ENCODE measurements at regions not wholly inside any gene's neighbourhood (a gene's known extent, or its start where the extent isn't known, plus 50 kb on each side); places are given as distances from the start of the nearest gene placed in this dataset.

GRCh38 chr1:234893725-234894630, 234.7 kb downstream of the TOMM20 start (continued):
- TF ChIP-seq ZNF695 (CRISPR knock-in tag; IDR thresholded peaks at IDR 0.05) = 0 out of 2 replicates have a peak, but pooled peaks have one; percentile 73
- no peak for TF ChIP-seq HDAC2 (IDR thresholded peaks at IDR 0.05)
- TF ChIP-seq E2F3 (CRISPR knock-in tag; IDR thresholded peaks at IDR 0.05) = 0 out of 2 replicates have a peak, but pooled peaks have one; percentile 48
- TF ChIP-seq ZNF644 (tag; IDR thresholded peaks at IDR 0.05; ENCODE audit: low read depth) = peak; percentile 91
- TF ChIP-seq ZKSCAN8 (CRISPR knock-in tag; IDR thresholded peaks at IDR 0.05) = peak; percentile 88; the same call in 1 of the 2 replicates
- no peak for TF ChIP-seq ADNP (tag; IDR thresholded peaks at IDR 0.05)
- 0 out of 3 replicates have a peak, but pooled peaks of 1 of the 2 experiments have one; percentile 52 for TF ChIP-seq CBX3 (IDR thresholded peaks at IDR 0.05; ENCODE audit: borderline replicate concordance in 1 of 2, low read length in 2 of 2)
- 0 out of 2 replicates have a peak, but pooled peaks have one; percentile 12 for TF ChIP-seq SMARCA5 (IDR thresholded peaks at IDR 0.05)
- TF ChIP-seq ZFX (CRISPR knock-in tag; IDR thresholded peaks at IDR 0.05) = peak; percentile 84
- 0 out of 2 replicates have a peak, but pooled peaks have one; percentile 33 for TF ChIP-seq ZNF232 (CRISPR knock-in tag; IDR thresholded peaks at IDR 0.05)
- no peak for TF ChIP-seq PHF20 (IDR thresholded peaks at IDR 0.05; ENCODE audit: partially characterized antibody)
- peak; percentile 58; the same call in 1 of the 2 replicates for TF ChIP-seq PTRF (tag; IDR thresholded peaks at IDR 0.05)
- TF ChIP-seq CTCF (IDR thresholded peaks at IDR 0.05 in 2 of 3, conservative IDR thresholded peaks at IDR 0.05 in 1 of 3; ENCODE audit: insufficient read depth in 2 of 3, low read depth in 1 of 3, low read length in 3 of 3) = no peak
- TF ChIP-seq TEAD1 (CRISPR knock-in tag; IDR thresholded peaks at IDR 0.05) = peak in 1 of 2 experiments; percentile 60; a peak in 1 of 4 replicates
- peak; percentile 32; the same call in 1 of the 2 replicates for TF ChIP-seq GMEB1 (CRISPR knock-in tag; IDR thresholded peaks at IDR 0.05)
- TF ChIP-seq MAZ (CRISPR knock-in tag; conservative IDR thresholded peaks at IDR 0.05 in 1 of 2, IDR thresholded peaks at IDR 0.05 in 1 of 2) = peak; percentile 56 to 63; a peak in 2 of 4 replicates
- no peak for TF ChIP-seq CEBPB (tag; IDR thresholded peaks at IDR 0.05)
- peak; percentile 69; the same call in 1 of the 2 replicates for TF ChIP-seq ZNF449 (CRISPR knock-in tag; IDR thresholded peaks at IDR 0.05)
- TF ChIP-seq ZBTB2 (IDR thresholded peaks at IDR 0.05) = peak; percentile 70
- no peak for TF ChIP-seq NCOA4 (IDR thresholded peaks at IDR 0.05; ENCODE audit: partially characterized antibody)
- no peak for TF ChIP-seq BDP1 (IDR thresholded peaks at IDR 0.05; ENCODE audit: insufficient read depth, insufficient read length)
- no peak for TF ChIP-seq DIDO1 (tag; IDR thresholded peaks at IDR 0.05; ENCODE audit: low read depth)

Measured in K562 (cell line).